GM21717 (cell line): ENCODE measurements at regions not wholly inside any gene's neighbourhood (a gene's known extent, or its start where the extent isn't known, plus 50 kb on each side); places are given as distances from the start of the nearest gene placed in this dataset.

ENCODE experiments used
- ATAC-seq: cut with Tn5 transposase; IDR thresholded peaks from one replicate; pipeline ENCODE4 v1.9.1; 2021; ENCODE audit warnings: mild to moderate bottlenecking, moderate library complexity; ENCODE audit not compliant: unreplicated experiment

DNA sequence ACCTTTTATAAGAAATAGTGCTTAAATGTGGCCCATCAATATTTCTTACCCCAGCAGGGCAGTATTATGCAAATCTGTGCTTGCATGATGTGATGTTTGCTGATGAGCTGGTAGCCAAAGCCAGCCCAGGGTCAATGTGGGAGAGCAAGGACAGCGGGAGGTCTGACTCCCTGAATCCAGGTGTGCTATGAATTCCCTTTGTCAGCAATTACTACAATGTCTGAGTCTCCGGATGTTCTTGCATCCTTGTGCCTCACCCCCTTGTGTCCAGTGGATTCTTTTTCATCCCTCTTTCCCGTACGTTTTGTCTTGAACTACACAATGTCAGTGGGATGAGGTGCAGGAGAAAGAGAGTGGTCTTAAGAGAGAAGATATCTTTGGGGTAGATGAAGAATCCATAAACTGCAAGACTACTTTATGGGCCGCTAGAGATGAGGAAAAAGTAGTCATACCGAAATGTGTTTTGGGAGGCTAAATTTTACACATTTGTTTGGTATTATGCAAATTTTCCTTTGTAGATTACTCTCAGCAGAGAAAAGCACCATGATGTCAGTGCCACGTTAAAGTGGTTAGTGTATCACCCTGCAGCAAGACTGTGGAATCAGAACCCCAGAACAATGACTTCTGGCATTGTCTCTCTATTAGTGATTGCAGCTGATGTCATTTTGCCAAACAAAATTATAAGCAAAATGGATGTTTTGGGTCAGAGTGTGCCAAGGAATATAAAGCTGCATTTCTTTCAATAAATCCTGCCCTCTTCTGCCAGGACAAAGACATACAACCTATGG is 53.5 kb upstream of the TSHZ3 start:
- ATAC-seq = no peak

DNA sequence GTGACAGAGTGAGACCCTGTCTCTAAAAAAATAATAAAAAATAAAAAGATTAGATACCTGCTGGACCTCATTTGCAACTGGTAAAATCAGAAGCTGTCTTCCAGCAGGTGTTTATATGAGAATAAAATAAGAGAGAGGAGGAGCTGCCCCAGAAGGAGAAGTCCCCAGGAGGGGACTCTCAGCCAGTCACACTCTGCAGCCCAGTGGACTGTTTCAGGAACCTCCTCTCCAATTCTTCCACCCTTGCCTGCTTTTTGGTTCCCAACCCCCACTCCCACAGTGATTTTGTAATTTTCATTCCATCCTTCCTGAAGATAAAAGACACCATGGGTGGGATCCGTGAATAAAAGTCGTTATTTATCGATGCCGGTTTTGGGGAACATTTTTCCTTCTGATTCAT is 56.9 kb upstream of the TSHZ3 start:
- ATAC-seq = no peak

DNA sequence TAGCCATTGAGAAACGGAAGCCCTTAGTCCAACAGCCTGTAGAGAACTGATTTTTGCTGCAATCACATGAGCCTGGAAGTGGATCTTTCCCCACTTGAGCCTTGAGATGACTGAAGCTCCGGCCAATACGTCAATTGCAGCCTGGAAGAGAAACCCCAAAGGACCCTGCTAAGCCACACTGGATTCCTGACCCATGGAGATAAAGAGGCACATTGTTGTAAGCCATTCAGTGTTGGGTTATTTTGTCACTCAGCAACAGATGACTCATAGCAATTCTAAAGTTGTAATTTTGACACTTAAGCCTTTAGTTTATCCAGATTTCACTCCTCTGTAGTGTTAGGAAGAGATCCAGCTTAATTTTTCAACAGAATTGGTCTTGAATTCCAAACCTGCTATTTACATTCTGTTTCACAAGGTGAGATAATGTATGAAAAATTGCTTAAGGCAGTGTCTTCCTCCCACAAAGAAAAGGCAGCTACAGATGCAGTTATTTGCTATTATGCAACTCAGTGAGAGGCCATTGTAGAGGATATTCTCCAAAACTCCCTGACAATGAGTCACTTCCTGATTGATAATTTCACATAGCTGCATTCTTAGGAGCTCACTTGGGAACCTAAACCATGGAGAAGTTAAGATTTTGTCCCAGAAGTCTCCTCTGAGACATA is 59.4 kb upstream of the TSHZ3 start:
- ATAC-seq = no peak

DNA sequence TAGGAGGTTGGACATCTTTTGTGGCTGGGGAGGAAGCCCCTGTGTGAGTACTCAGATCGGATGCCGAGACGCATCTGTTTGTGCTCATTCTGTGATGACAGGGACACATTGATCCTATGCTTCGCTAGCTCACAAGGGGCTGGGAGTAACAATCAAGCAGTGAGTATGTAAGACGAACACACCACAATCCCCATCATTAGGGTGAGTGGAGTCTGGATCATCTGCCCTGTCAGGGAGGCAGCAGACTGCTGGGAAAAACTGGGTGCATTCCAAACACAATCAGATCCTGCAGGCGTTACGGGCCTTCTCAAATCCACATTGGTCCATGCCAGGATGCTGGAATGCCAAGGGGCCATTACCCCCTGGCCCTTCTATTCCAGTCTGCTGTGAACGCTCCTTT is 64.1 kb upstream of the TSHZ3 start:
- ATAC-seq = no peak

DNA sequence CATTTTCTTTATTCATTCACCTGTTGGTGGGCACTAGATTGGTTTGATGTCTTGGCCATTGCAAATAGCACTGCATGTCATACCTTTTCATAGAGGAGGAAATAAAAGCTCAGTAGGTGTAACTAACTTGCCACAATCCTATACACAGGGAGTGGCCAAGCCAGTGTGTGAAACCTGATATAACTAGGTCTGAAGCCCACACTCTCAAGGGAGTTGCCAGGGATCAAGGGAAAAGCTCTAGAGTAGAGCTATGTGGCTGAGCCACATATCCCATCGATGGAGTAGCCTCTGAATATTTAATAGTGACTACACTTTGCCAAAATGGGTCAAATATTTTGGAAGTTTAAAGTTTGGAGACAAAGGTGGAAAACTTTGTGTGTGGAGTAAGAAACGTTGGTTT is 66.1 kb upstream of the TSHZ3 start:
- no peak for ATAC-seq

DNA sequence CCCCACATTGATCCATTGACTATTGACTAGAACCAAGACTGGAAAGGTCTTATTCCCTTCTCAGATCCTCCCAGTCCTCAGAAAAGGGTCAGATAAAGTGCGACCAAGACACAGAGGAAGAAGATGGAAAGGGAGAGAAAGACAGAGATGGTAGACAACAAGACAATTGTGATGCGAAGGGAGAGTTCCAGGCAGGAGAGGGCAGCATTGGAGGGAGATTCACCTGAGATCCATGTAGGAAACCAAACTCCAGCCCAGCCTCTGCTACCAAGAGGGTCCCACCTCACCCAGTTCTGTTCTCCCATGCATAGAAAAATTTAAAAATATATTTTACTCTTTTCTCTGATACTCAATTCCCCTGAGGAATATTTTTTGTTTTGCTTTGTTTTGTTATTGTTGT is 67.3 kb upstream of the TSHZ3 start:
- no peak for ATAC-seq

DNA sequence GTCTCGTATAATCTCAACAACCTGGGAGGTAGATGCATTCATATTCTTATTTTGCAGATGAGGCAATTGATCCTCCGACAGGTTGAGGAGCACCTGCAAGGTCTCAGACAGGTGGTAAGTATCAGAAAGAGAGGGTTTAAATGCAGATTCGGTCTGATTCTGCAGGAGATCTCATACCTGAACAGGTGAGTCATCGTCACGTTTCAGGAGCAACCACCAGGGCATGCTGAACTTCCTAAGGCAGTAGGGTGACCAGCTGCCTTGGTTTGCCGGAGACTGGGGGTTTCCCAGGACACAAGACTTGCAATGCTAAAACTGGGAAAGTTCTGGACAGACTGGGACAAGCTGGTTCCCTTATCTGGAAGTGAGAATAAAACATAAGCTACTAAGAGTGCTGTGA is 68.8 kb upstream of the TSHZ3 start:
- no peak for ATAC-seq

DNA sequence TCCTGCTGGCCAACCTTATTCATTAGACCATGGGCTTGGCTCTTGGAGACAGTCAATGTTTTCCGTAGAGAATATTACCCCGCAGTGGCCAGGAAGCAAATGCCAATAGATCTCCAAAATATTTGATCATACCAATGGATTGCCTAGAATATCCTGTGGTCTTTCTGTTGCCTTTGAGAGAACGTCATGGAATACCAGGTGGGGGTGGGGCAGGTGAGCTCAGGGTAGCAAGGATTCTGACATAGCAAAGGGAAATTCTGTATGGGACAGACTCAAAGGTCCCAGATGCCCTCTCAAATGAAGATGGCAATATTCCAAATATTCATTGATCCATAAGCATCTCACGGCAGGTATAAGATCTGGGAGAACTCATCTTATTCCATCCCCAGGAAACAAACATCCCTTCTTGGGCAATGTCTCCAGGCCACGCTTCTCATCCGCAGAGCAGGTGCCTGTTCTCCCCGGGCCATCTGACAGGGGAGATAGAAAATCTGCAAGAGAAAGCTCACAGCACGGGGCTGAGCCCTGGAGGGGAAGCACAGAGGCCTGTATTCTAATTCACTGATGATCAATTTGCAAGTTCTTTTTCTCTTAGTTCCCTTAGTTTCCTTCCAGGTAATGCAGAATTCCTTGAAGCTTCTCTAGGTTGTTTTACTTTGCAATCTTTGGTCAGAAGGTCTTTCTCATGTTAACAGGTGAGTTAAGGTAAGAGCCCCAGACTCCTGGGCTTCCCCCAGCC is 69.6 kb upstream of the TSHZ3 start:
- ATAC-seq = no peak

DNA sequence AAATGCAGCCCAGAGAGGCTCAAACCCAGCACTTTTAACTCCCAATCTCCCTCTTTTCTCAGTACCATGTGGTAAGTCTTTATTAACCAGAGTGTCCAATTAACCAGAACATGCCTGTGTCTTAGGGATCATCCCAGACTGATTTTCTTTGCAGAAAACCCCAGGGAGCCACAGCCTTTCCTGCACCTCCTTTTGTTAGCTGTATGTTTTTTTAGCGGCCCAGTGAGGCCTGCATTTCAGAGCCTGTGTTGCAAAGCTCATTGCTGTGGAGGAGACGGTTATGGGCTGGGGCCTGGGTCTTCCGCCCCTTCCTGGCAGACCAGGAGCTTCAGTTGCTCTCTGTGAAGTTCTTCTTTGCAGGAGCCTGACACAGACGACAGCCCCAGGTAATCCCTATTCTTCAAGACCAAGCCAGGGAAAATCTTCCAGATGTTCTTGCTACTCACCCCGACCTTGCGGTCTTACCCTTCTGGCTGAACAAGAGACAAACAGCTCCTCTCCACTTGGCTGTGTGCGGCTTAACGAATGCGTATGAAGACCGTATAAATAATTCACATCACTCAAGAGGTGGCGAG is 70.7 kb upstream of the TSHZ3 start:
- no peak for ATAC-seq

DNA sequence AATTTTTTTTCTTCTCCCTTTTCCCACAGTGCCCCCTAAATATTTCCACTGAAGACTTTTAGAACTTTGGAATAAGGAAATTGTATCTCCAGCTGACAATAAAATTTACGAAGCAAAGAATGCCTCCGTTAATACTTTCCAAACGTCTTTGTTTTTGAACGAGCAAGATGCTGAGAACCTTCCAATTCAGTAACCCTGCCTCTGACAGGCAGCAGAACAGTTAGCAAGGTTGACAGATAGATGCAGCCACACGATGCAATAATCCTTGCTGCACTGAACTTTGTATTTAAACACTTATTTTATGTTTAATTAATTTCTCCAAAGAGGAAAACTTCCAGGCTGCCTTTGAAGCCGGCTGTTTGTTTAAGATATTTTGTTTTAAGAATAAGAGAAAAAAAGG is 71.8 kb upstream of the TSHZ3 start:
- ATAC-seq = no peak

DNA sequence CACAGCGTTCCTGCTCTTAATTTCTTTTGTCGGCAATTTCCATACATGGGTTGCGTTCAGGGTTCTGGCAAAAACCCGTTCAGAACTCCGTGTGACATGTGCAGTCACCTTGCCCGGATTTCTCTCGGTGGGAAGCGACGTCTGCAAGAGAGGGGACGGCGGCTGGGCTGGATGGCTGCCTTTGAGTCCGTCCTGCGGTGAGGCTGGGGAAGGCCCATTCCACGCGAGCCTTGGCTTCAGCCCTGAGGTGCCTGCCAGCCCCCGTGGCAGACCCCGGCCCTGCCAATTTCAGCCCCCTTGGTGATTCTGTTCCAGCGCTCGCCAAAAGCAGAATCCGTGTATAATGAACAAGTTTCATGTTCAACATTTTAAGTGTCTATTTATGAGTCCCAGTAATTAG is 72.6 kb upstream of the TSHZ3 start:
- ATAC-seq = no peak

DNA sequence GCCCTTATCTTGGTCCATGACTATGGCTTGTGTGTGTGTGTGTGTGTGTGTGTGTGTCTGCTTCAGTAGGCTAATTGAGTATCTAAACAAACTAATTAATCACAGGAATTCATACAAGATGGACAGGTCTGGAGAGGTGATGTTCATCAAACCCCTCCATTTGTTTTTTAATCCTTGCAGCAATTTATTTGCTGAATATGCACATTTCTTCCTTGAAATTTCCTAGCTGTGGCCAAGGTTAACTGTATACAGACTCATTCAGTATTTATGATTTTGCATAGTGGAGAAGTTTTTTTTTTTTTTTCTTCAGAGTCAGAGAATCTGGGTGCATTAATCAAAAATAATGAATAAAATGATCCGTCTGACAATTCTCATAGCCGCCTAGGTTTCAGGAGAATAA is 74.7 kb upstream of the TSHZ3 start:
- no peak for ATAC-seq

DNA sequence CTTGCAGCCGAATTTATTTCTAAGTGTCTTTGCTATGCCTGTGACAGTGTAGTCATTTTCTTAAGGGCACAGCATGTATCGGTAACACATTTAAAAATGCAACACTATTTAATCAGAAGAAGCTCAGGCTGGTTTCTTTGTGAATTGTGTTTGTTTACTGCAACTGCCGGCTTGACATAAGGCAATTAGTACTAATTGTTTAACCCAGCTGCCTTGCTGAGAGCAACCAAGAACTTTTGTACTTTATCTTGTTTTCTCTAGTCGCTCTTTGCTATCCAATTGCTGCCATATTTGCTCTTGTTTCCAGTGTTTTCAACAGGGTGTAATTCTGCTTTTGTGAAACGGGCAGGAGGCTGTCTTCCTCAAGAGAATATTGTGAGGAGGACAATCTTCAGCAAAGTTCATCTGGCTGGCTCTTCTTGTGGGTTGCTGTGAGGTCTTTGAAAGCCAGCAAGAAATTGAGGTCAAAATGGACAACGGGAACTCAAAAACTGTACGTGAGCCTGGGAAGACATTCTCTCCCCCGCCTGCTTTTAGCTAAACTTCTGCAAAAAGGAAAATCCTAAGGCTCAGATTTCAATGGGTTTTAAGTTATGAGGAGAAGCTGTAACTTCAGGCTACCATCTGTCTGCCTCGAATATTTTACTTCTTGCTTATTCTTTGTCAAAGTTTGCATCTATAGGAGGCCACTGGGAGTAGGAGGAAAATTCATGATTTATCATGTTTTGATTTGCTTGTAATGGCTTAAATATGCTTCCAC is 75.8 kb upstream of the TSHZ3 start:
- no peak for ATAC-seq

DNA sequence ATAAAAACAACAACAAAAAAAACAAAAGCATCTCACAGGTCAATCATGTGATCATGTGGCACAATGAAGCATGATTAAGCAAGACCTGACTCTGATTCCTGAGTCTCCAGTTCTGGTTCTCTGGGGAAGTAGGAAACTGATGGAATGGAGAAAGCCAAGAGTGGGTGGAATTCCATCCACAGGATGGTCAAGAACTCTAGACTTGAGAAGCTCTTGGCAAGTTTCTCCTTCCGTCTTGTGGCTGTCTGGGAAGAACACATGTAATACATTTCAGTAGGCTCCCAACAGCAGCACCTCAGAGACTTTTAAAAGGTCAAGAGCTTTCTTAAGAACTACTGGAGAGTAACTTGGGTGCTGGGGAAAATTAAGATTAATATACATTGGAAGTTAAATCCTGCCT is 78.6 kb upstream of the TSHZ3 start:
- no peak for ATAC-seq

DNA sequence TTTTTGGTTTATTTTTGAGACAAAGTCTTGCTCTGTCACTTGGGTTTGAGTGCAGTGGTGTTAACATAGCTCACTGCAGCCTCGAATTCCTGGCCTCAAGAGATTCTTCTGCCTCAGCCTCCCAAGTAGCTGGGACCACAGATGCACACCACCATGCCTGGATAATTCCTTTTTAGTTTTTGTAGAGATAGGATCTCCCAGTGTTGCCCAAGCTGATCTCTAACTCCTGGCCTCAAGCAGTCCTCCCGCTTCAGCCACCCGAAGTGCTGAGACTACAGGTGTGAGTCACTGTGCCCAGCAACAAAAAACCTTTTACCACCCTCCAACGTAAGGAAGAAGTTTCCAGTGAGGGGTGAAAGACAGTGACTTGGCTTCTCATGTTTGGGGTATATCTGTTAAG is 81.1 kb upstream of the TSHZ3 start:
- ATAC-seq = no peak

DNA sequence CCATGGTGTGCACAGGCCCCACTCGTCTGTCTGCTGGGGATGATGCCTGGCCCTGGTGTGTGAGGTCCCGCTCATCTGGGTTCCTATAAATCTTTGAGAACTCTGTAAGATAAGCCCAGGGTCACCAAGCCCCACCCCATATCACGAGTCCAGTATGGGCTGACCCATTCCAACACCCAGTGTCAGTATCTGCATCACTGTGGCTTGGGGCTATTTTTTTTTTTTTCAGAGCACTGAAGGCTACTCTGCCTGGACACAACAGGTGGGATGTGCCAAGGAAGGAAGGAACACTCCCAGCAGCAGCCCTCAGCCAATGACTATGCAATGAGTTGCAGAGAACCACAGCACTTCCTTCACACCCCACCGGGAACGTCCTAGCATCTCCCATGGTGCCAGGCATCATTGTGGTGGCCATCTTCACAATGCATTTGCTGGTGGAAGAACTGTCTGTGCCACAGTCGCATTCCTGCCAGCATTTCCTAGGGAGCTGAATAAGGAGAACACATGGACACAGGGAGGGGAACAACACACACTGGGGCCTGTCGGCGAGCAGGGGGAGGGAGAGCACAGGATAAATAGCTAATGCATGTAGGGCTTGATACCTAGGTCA is 83.1 kb upstream of the TSHZ3 start:
- no peak for ATAC-seq

DNA sequence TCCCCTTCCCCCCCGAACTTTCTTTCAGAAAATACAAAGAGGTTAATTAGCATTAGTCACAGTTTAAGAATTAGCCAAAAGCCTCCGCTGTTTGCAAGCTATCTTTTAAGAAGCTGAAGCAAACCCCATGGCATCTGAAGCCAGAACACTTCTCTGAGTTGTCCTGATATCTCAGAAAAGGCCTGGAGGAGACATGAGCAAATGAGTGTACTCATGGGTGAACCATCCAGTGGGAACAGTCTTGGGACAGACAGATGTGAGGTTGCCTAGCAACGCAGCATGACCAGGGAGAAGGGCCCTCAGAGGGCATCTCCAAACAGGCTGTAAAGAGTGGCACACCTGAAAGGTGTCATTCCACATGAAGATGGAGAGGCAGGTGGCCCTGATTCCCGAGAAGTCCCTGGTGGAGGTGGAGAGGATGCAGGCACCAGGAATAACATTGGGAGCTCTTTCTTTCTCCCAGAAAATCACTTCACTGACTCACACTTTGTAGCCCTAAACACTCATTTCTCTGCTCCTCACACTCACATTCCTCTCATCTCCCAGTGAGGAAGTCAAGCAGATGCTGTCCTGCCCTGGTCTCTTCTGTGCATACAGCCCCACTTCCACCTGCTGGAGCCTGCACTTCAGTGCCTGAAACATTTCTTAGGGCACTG is 87.0 kb upstream of the TSHZ3 start:
- ATAC-seq = no peak

DNA sequence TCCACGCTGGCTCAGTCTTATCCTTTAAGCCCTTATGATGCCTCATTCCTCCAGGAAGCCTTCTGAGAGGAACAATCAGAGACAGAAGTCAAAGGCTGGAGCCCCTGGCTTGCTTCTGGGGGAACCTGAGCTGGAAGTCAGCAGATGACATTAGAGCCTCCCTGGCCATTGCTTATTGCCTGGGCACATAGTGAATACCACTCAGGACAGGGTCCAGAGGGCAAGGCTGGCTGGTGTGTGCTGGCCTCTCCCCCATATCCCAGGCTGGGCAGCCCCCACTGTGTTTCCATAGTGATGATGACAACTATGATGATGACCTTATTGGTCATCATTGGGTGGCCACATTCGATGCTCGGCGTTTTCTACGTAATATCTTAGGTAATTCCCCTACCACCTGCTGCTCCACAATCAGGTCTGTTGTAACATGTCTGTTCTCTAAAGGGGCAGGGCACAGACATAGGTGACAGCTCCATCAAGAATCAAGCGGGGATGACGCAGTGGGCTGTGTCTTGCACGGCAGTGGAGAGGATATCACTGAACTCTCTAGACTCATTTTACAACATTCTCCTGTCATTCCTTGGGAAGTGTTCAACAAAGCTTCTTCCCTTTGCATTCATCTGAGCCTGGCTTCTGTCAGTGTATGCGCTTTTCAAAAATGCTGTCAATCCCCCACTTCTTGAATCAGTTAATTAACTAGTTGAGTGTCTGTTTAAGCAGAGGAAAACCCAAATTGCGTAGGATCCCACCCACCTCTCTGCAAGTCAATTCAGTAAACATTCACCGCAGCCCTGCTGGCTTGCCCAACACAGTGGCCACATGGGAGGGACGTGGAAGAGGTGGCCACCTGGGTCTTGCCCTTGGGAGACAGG is 89.4 kb upstream of the TSHZ3 start:
- ATAC-seq = no peak

DNA sequence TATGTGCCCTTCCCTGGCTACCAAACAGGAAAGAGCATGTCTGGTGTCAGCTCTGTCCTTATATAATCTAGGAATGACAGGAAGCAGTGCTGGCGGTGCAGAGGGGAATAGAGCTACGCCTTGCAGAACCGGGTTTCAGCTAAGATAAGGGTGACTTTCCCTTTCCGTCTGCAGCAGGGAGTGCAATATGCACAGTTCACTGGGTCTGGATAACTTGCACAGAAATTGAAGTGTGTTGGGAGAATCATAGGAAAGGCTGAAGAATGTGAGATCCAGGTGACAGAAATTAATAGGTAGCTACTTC is 90.0 kb upstream of the TSHZ3 start:
- no peak for ATAC-seq
